ENCODE measurements at regions not wholly inside any gene's neighbourhood (a gene's known extent, or its start where the extent isn't known, plus 50 kb on each side); places are given as distances from the start of the nearest gene placed in this dataset.

- TF ChIP-seq EZH2 (IDR thresholded peaks at IDR 0.05) (no peak), RAD21 (IDR thresholded peaks at IDR 0.05; ENCODE audit: low read depth) (no peak), MAX (IDR thresholded peaks at IDR 0.05) (no peak)
Measured at GRCh38 chr2:106735807-106736206, 150.2 kb downstream of the ST6GAL2 start (continued).

- Histone ChIP-seq H3K36me3 (ENCODE audit: control insufficient read depth in 1 of 2, insufficient read depth in 2 of 2, low read length in 2 of 2) (no peaks in the 10 kb centered on the region), H3K4me2 (ENCODE audit: low read length) (no peak overlapping the region), H3K9me2 (ENCODE audit: insufficient read depth) (no peaks in the 10 kb centered on the region), H3K9ac (ENCODE audit: low read length) (no peak overlapping the region), H3K79me2 (ENCODE audit: insufficient read depth, low read length) (no peaks in the 10 kb centered on the region), H3K27me3 (ENCODE audit: insufficient read depth, low read length) (no peaks in the 10 kb centered on the region), H3K4me3 (replicated peaks in 1 of 2; ENCODE audit: low read depth in 1 of 2, low read length in 2 of 2) (no peak overlapping the region), H3K27ac (ENCODE audit: low read depth, low read length) (no peak overlapping the region), H3K9me3 (ENCODE audit: control insufficient read depth in 1 of 2, insufficient read depth in 1 of 2, low read depth in 1 of 2, low read length in 2 of 2) (peaks cover 0 to 4% of the 10 kb centered on the region in 2 experiments; a peak in 1 of 4 replicates), H2AFZ (ENCODE audit: low read depth, low read length, poor library complexity, severe bottlenecking) (no peak overlapping the region), H4K20me1 (ENCODE audit: insufficient read depth) (no peaks in the 10 kb centered on the region), H3K4me1 (ENCODE audit: control insufficient read depth in 1 of 2, insufficient read depth in 2 of 2, low read length in 2 of 2) (no peaks in the 10 kb centered on the region)
- DNase-seq (ENCODE audit: low read depth, low spot score) (no peak), ATAC-seq (no peak)
- BruUV-seq (replicated peaks): no TSS peak
- POLR2A ChIA-PET: no interaction called here
- intact Hi-C loops (cut with micrococcal nuclease): no loop called here
- CTCF ChIA-PET: no interaction called here
- RAD21 ChIA-PET (ENCODE audit: low non-redundant PET in 1 of 2, low total read pairs in 2 of 2, uncharacterized antibody in 2 of 2, unreplicated experiment in 2 of 2): no interaction called here
- TF ChIP-seq RAD21 (IDR thresholded peaks at IDR 0.05; ENCODE audit: low read depth) (no peak), CTCF (IDR thresholded peaks at IDR 0.05 in 2 of 3, conservative IDR thresholded peaks at IDR 0.05 in 1 of 3; ENCODE audit: borderline replicate concordance in 1 of 3, insufficient read depth in 1 of 3, low read depth in 2 of 3, low read length in 2 of 3) (no peak), ZNF274 (IDR thresholded peaks at IDR 0.05; ENCODE audit: low read depth, low read length) (no peak), REST (IDR thresholded peaks at IDR 0.05; ENCODE audit: low read depth) (no peak), SIN3A (IDR thresholded peaks at IDR 0.05; ENCODE audit: low read depth) (no peak), SP1 (IDR thresholded peaks at IDR 0.05; ENCODE audit: low read depth) (no peak), YY1 (IDR thresholded peaks at IDR 0.05; ENCODE audit: extremely low read depth, insufficient replicate concordance, low read depth, low read length) (no peak), EZH2phosphoT487 (IDR thresholded peaks at IDR 0.05; ENCODE audit: borderline replicate concordance) (no peak), EZH2 (IDR thresholded peaks at IDR 0.05) (no peak), SRF (IDR thresholded peaks at IDR 0.05; ENCODE audit: low read depth) (no peak), FOSL1 (IDR thresholded peaks at IDR 0.05; ENCODE audit: low read depth) (no peak), ATF3 (IDR thresholded peaks at IDR 0.05) (no peak), POLR2A (IDR thresholded peaks at IDR 0.05; ENCODE audit: borderline replicate concordance, extremely low read depth, insufficient read depth, insufficient read length) (no peak), EGR1 (IDR thresholded peaks at IDR 0.05; ENCODE audit: low read depth) (no peak), CEBPB (IDR thresholded peaks at IDR 0.05; ENCODE audit: low read depth) (no peak), POLR2AphosphoS5 (IDR thresholded peaks at IDR 0.05; ENCODE audit: low read depth, low read length) (no peak)
Measured at GRCh38 chr2:106736221-106736620, 149.7 kb downstream of the ST6GAL2 start.

All from HCT116 (cell line).